H1 (cell line): ENCODE measurements at regions not wholly inside any gene's neighbourhood (a gene's known extent, or its start where the extent isn't known, plus 50 kb on each side); places are given as distances from the start of the nearest gene placed in this dataset.

Experiments
- CTCF ChIA-PET: fragments of 300-600 bp; sonication (Branson Sonifier 250); formaldehyde crosslinking; loops from one replicate; lab custom pipeline; 2021; ENCODE audit not compliant: partially characterized antibody; lab: Charles Lee
- POLR2A ChIA-PET: fragments of 300-600 bp; sonication (Branson Sonifier 250); formaldehyde crosslinking; loops from one replicate; lab custom pipeline; 2021; ENCODE audit warnings: inconsistent platforms; ENCODE audit not compliant: partially characterized antibody; lab: Charles Lee
- DNase-seq, 2 experiments: peaks; one replicate each; pipeline versions ENCODE4 v3.0.0 to v3.0.0-alpha.2; 2010 to 2022; ENCODE audit warnings: low spot score in 2 of 2, low read depth in 1 of 2, mixed read lengths in 1 of 2
- FAIRE-seq: peaks from 2 replicates; lab custom pipeline; 2011; peaks lifted over from hg19 to GRCh38; lab: Jason Lieb, UNC
- H2AFZ ChIP-seq: 2 replicates; pipeline ENCODE4 v1.8.1; 2012; ENCODE audit warnings: low read length, inconsistent platforms
- H2AK5ac ChIP-seq: 2 replicates; pipeline ENCODE4 v1.6.1; 2013; ENCODE audit warnings: low read depth, low read length
- H2BK120ac ChIP-seq: replicated peaks from 2 replicates; pipeline ENCODE3; 2013; ENCODE audit warnings: low read depth, low read length, inconsistent platforms
- H2BK12ac ChIP-seq: 2 replicates; pipeline ENCODE4 v1.6.1; 2013; ENCODE audit warnings: low read depth, low read length
- H2BK15ac ChIP-seq: 2 replicates; pipeline ENCODE4 v1.6.1; 2013; ENCODE audit warnings: low read length
- H2BK20ac ChIP-seq: 2 replicates; pipeline ENCODE4 v1.6.1; 2013; ENCODE audit warnings: low read length
- H2BK5ac ChIP-seq: 2 replicates; pipeline ENCODE4 v1.6.1; 2013; ENCODE audit warnings: low read depth, low read length
- H3K14ac ChIP-seq: 2 replicates; pipeline ENCODE4 v1.6.1; 2013; ENCODE audit warnings: inconsistent platforms; ENCODE audit not compliant: insufficient read length
- H3K18ac ChIP-seq: 2 replicates; pipeline ENCODE4 v1.6.1; 2013; ENCODE audit warnings: low read length; ENCODE audit errors: extremely low read depth
- H3K23ac ChIP-seq: 2 replicates; pipeline ENCODE4 v1.6.1; 2013; ENCODE audit warnings: inconsistent platforms; ENCODE audit not compliant: insufficient read length
- H3K23me2 ChIP-seq: 2 replicates; pipeline ENCODE4 v1.6.1; 2013; ENCODE audit warnings: low read depth, low read length
- H3K27ac ChIP-seq: 2 replicates; pipeline ENCODE4 v1.6.1; 2011; ENCODE audit warnings: low read depth, low read length, inconsistent platforms
- H3K27me3 ChIP-seq, 4 experiments: replicated peaks in 1 of 4; 1 replicate in 1 of 4; 2 replicates in 3 of 4; pipeline versions ENCODE4 v1.6.1 to v1.8.1; 2011 to 2013; ENCODE audit warnings: low read length in 3 of 4, mild to moderate bottlenecking in 3 of 4, inconsistent platforms in 2 of 4, mixed read lengths in 2 of 4, moderate library complexity in 1 of 4; ENCODE audit not compliant: control insufficient read depth in 3 of 4, insufficient read depth in 3 of 4; ENCODE audit errors: extremely low read depth in 1 of 4
- H3K36me3 ChIP-seq, 4 experiments: 2 replicates each; pipeline versions ENCODE4 v1.6.1 to v1.8.1; 2011 to 2013; ENCODE audit warnings: mild to moderate bottlenecking in 4 of 4, low read length in 3 of 4, moderate library complexity in 2 of 4, control low read depth in 1 of 4, inconsistent platforms in 1 of 4; ENCODE audit not compliant: insufficient read depth in 4 of 4, control insufficient read depth in 2 of 4
- H3K4ac ChIP-seq: replicated peaks from 2 replicates; pipeline ENCODE3; 2013; ENCODE audit warnings: low read length, low read depth, mixed read lengths, inconsistent platforms; ENCODE audit not compliant: insufficient read length
- H3K4me1 ChIP-seq, 4 experiments: replicated peaks in 1 of 4; 1 replicate in 1 of 4; 2 replicates in 3 of 4; pipeline versions ENCODE4 v1.6.1 to v1.8.1; 2011 to 2013; ENCODE audit warnings: low read length in 3 of 4, inconsistent platforms in 2 of 4, mixed read lengths in 1 of 4; ENCODE audit not compliant: insufficient read depth in 4 of 4, control insufficient read depth in 3 of 4
- H3K4me2 ChIP-seq, 2 experiments: 2 replicates each; pipeline versions ENCODE4 v1.6.1 to v1.8.1; 2011 to 2013; ENCODE audit warnings: low read depth in 2 of 2, low read length in 2 of 2, control low read depth in 1 of 2, inconsistent platforms in 1 of 2, mild to moderate bottlenecking in 1 of 2; ENCODE audit not compliant: insufficient read depth in 1 of 2
- H3K4me3 ChIP-seq, 4 experiments: fragments of 200-600, 300-600 bp in 1 of 4; sonication (generic), shearing (Covaris generic), sonication (Bioruptor Twin) in 1 of 4; 2 replicates each; pipeline versions ENCODE4 v1.5.1 to v1.8.1; 2011 to 2016; ENCODE audit warnings: low read length in 4 of 4, low read depth in 3 of 4, control low read depth in 2 of 4, inconsistent platforms in 2 of 4, mild to moderate bottlenecking in 2 of 4, mixed read lengths in 1 of 4, moderate library complexity in 1 of 4; ENCODE audit not compliant: insufficient read depth in 2 of 4; ENCODE audit errors: extremely low read depth in 1 of 4
- H3K56ac ChIP-seq: replicated peaks from 2 replicates; pipeline ENCODE3; 2013; ENCODE audit warnings: low read depth, mild to moderate bottlenecking, mixed read lengths, low read length, inconsistent platforms; ENCODE audit not compliant: insufficient read length
- H3K79me1 ChIP-seq: 2 replicates; pipeline ENCODE4 v1.6.1; 2013; ENCODE audit warnings: low read depth, low read length, control low read depth
- H3K79me2 ChIP-seq, 2 experiments: 2 replicates each; pipeline versions ENCODE4 v1.6.1 to v1.8.1; 2012 to 2013; ENCODE audit warnings: low read length in 2 of 2, mild to moderate bottlenecking in 2 of 2, inconsistent platforms in 1 of 2; ENCODE audit not compliant: insufficient read depth in 2 of 2, control insufficient read depth in 1 of 2
- H3K9ac ChIP-seq, 4 experiments: replicated peaks in 1 of 4; 1 replicate in 1 of 4; 2 replicates in 3 of 4; pipeline versions ENCODE4 v1.6.1 to v1.8.1; 2011 to 2013; ENCODE audit warnings: low read depth in 3 of 4, low read length in 3 of 4, control low read depth in 2 of 4, mild to moderate bottlenecking in 2 of 4, moderate library complexity in 2 of 4, inconsistent platforms in 1 of 4; ENCODE audit errors: extremely low read depth in 1 of 4
- H3K9me3 ChIP-seq, 2 experiments: 2 replicates each; pipeline versions ENCODE4 v1.6.1 to v1.8.1; 2012 to 2013; ENCODE audit warnings: mild to moderate bottlenecking in 2 of 2, moderate library complexity in 2 of 2, control low read depth in 1 of 2, inconsistent platforms in 1 of 2, low read depth in 1 of 2, low read length in 1 of 2, mixed read lengths in 1 of 2; ENCODE audit not compliant: insufficient read depth in 2 of 2
- H4K20me1 ChIP-seq, 2 experiments: replicated peaks in 1 of 2; 2 replicates each; pipeline versions ENCODE3 to v1.8.1; 2011 to 2013; ENCODE audit warnings: inconsistent platforms in 2 of 2, low read length in 2 of 2, mild to moderate bottlenecking in 1 of 2; ENCODE audit not compliant: insufficient read depth in 2 of 2, control insufficient read depth in 1 of 2
- H4K5ac ChIP-seq: 2 replicates; pipeline ENCODE4 v1.6.1; 2013; ENCODE audit warnings: low read length, low read depth, mixed read lengths, inconsistent platforms; ENCODE audit not compliant: insufficient read length
- H4K8ac ChIP-seq: 2 replicates; pipeline ENCODE4 v1.8.0; 2013; ENCODE audit warnings: mild to moderate bottlenecking, moderate library complexity, low read length, inconsistent platforms; ENCODE audit not compliant: insufficient read depth; ENCODE audit errors: extremely low read depth
- H4K91ac ChIP-seq: replicated peaks from 2 replicates; pipeline ENCODE3; 2013; ENCODE audit warnings: low read length, mixed read lengths, inconsistent platforms; ENCODE audit not compliant: insufficient read length
- BCL11A ChIP-seq, 2 experiments: IDR thresholded peaks; one replicate each; pipeline ENCODE4 v1.6.1; 2011; ENCODE audit warnings: low read depth in 2 of 2, low read length in 2 of 2, mild to moderate bottlenecking in 2 of 2
- BRCA1 ChIP-seq: IDR thresholded peaks from 2 replicates; pipeline ENCODE4 v1.6.1; 2012; ENCODE audit warnings: low read depth, low read length, improper control_type of control experiment
- CBX8 ChIP-seq: fragments of 300-800, 300-1000 bp; sonication (generic); IDR thresholded peaks from 2 replicates; pipeline ENCODE4 v1.7.1; 2016; ENCODE audit warnings: low read depth, low read length, borderline replicate concordance
- CHD1 ChIP-seq: IDR thresholded peaks from 2 replicates; pipeline ENCODE4 v1.6.1; 2012; ENCODE audit warnings: low read depth, low read length, improper control_type of control experiment
- CREB1 ChIP-seq: IDR thresholded peaks from 2 replicates; pipeline ENCODE4 v1.6.1; 2012; ENCODE audit warnings: inconsistent platforms
- EGR1 ChIP-seq: IDR thresholded peaks from 2 replicates; pipeline ENCODE4 v1.6.1; 2011; ENCODE audit warnings: low read depth, low read length, borderline replicate concordance
- GABPA ChIP-seq: IDR thresholded peaks from 2 replicates; pipeline ENCODE4 v1.6.1; 2011; ENCODE audit warnings: mild to moderate bottlenecking, low read length, moderate library complexity, borderline replicate concordance; ENCODE audit not compliant: insufficient read depth
- HDAC2 ChIP-seq, 2 experiments: fragments of 300-600 bp in 1 of 2; sonication (generic) in 1 of 2; IDR thresholded peaks; 2 replicates each; pipeline ENCODE4 v1.6.1; 2011 to 2012; ENCODE audit warnings: low read depth in 2 of 2, low read length in 2 of 2, mild to moderate bottlenecking in 2 of 2, moderate library complexity in 2 of 2, borderline replicate concordance in 1 of 2, inconsistent platforms in 1 of 2
- NANOG ChIP-seq: IDR thresholded peaks from 2 replicates; pipeline ENCODE4 v1.6.1; 2011; ENCODE audit warnings: low read length, low read depth, mild to moderate bottlenecking, inconsistent platforms; ENCODE audit not compliant: insufficient read depth, poor library complexity, severe bottlenecking
- NRF1 ChIP-seq: IDR thresholded peaks from 2 replicates; pipeline ENCODE4 v1.6.1; 2011; ENCODE audit warnings: mild to moderate bottlenecking, low read depth, low read length, improper control_type of control experiment
- RXRA ChIP-seq: IDR thresholded peaks from 2 replicates; pipeline ENCODE4 v1.6.1; 2011; ENCODE audit warnings: low read depth, mild to moderate bottlenecking, low read length, moderate library complexity; ENCODE audit not compliant: insufficient read depth
- SAP30 ChIP-seq: fragments of 300-600 bp; sonication (generic); IDR thresholded peaks from 2 replicates; pipeline ENCODE4 v1.7.1; 2012; ENCODE audit warnings: low read length, moderate library complexity, mild to moderate bottlenecking, inconsistent platforms; ENCODE audit not compliant: insufficient read depth, insufficient replicate concordance
- SIN3A ChIP-seq, 2 experiments: IDR thresholded peaks in 1 of 2; conservative IDR thresholded peaks in 1 of 2; 2 replicates each; pipeline ENCODE4 v1.6.1; 2011 to 2012; ENCODE audit warnings: low read length in 2 of 2, improper control_type of control experiment in 1 of 2, low read depth in 1 of 2, mild to moderate bottlenecking in 1 of 2
- SIX5 ChIP-seq: IDR thresholded peaks from 2 replicates; pipeline ENCODE4 v1.6.1; 2011; ENCODE audit warnings: mild to moderate bottlenecking, low read depth, low read length
- SP2 ChIP-seq: IDR thresholded peaks from 2 replicates; pipeline ENCODE4 v1.6.1; 2012; ENCODE audit warnings: mild to moderate bottlenecking, low read length, inconsistent platforms
- SUZ12 ChIP-seq: fragments of 200-600 bp; sonication (generic); IDR thresholded peaks from 2 replicates; pipeline ENCODE4 v1.6.1; 2012; ENCODE audit warnings: mild to moderate bottlenecking, inconsistent platforms, low read length, moderate library complexity, mixed read lengths

DNA sequence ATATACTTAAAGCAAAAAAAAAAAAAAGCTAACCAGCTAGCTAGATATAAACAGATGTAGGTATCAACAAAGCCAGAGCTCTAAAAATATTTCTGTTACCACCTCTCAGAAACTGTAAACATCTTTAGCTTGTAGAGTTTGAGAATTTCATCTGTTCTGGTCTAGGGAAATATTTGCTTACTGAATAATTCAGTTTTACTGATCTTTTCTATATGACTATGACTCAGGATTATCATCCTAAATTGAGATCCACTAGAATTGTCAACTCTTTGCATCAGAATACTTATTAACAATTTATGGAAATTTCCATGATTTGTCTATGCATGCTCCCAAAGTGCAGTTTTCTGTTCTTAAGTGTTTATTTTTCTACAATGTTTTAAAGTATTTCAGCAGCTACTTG is 517.3 kb downstream of the DIPK2A start:
- H4K8ac ChIP-seq, result no peak overlapping the region
- no peak for DNase-seq
- H4K91ac ChIP-seq, result no peak overlapping the region
- ChIA-PET CTCF (interaction anchor here (0.5 to 0.6 kb wide), 2 partner anchors 275 to 364 kb away, joined by 3 read pairs; no protein-coding TSS in a partner anchor), POLR2A (no interaction called here)
- no peak overlapping the region for H4K5ac ChIP-seq
- H3K23me2 ChIP-seq, result no peaks in the 10 kb centered on the region
- H3K27me3 ChIP-seq, result no peaks in the 10 kb centered on the region
- no peaks in the 10 kb centered on the region for H3K79me1 ChIP-seq
- no peak overlapping the region for H3K9ac ChIP-seq
- no peak overlapping the region for H2AK5ac ChIP-seq
- no peak overlapping the region for H3K14ac ChIP-seq
- H3K4ac ChIP-seq, result no peak overlapping the region
- H3K4me2 ChIP-seq, result no peak overlapping the region
- peaks cover 0 to 4% (median 0%) of the 10 kb centered on the region in 4 experiments; a peak in 1 of 7 replicates for H3K4me1 ChIP-seq
- no peak overlapping the region for H2BK20ac ChIP-seq
- no peak overlapping the region for H3K18ac ChIP-seq
- no peak overlapping the region for H2BK12ac ChIP-seq
- H3K36me3 ChIP-seq, result no peaks in the 10 kb centered on the region
- no peak overlapping the region for H2BK15ac ChIP-seq
- no peak overlapping the region for H2BK5ac ChIP-seq
- no peak overlapping the region for H2AFZ ChIP-seq
- no peak overlapping the region for H3K23ac ChIP-seq
- H4K20me1 ChIP-seq, result no peaks in the 10 kb centered on the region
- no peak overlapping the region for H3K27ac ChIP-seq
- no peak overlapping the region for H3K4me3 ChIP-seq
- H3K56ac ChIP-seq, result no peak overlapping the region
- no peak overlapping the region for H2BK120ac ChIP-seq
- FAIRE-seq, result no peak
- no peaks in the 10 kb centered on the region for H3K79me2 ChIP-seq
- no peaks in the 10 kb centered on the region for H3K9me3 ChIP-seq
- TF ChIP-seq BCL11A (IDR thresholded peaks at IDR 0.05; ENCODE audit: low read depth in 2 of 2, low read length in 2 of 2), result no peak
- TF ChIP-seq CHD1, result no peak
- no peak for TF ChIP-seq SIX5
- no peak for TF ChIP-seq GABPA
- no peak for TF ChIP-seq SAP30
- TF ChIP-seq RXRA, result no peak
- TF ChIP-seq SIN3A (conservative IDR thresholded peaks at IDR 0.05 in 1 of 2, IDR thresholded peaks at IDR 0.05 in 1 of 2; ENCODE audit: low read depth in 1 of 2, low read length in 2 of 2), result no peak
- TF ChIP-seq HDAC2 (IDR thresholded peaks at IDR 0.05; ENCODE audit: borderline replicate concordance in 1 of 2, low read depth in 2 of 2, low read length in 2 of 2), result no peak
- no peak for TF ChIP-seq CBX8
- no peak for TF ChIP-seq SUZ12
- no peak for TF ChIP-seq NANOG
- TF ChIP-seq SP2, result no peak
- TF ChIP-seq NRF1, result no peak
- TF ChIP-seq CREB1, result no peak
- no peak for TF ChIP-seq EGR1
- no peak for TF ChIP-seq BRCA1
